Loucy (cell line): ENCODE measurements at regions not wholly inside any gene's neighbourhood (a gene's known extent, or its start where the extent isn't known, plus 50 kb on each side); places are given as distances from the start of the nearest gene placed in this dataset.

Experiments
- H2AFZ ChIP-seq: fragments of 200-600 bp; sonication (generic); 2 replicates; pipeline ENCODE4 v1.6.0; 2016; ENCODE audit warnings: antibody characterized with exemption, mild to moderate bottlenecking, low read length, moderate library complexity
- H3F3A ChIP-seq: fragments of 200-600 bp; 2 replicates; pipeline ENCODE4 v1.6.0; 2016; ENCODE audit warnings: antibody characterized with exemption, low read depth, mild to moderate bottlenecking
- H3K27me3 ChIP-seq: fragments of 200-600 bp; sonication (generic); 2 replicates; pipeline ENCODE4 v1.6.1; 2014; ENCODE audit warnings: low read length, mild to moderate bottlenecking; ENCODE audit not compliant: insufficient read depth, poor library complexity, severe bottlenecking
- H3K36me3 ChIP-seq: fragments of 200-600 bp; sonication (generic); 2 replicates; pipeline ENCODE4 v1.6.1; 2016; ENCODE audit warnings: low read length; ENCODE audit not compliant: insufficient read depth
- H3K4me1 ChIP-seq: fragments of 200-600 bp; sonication (generic); 2 replicates; pipeline ENCODE4 v1.5.1; 2014; ENCODE audit warnings: low read length, mild to moderate bottlenecking; ENCODE audit not compliant: insufficient read depth, poor library complexity, severe bottlenecking
- H3K4me2 ChIP-seq: fragments of 200-600 bp; sonication (generic); 2 replicates; pipeline ENCODE4 v1.6.0; 2014; ENCODE audit warnings: antibody characterized with exemption, low read length, low read depth, mild to moderate bottlenecking; ENCODE audit not compliant: poor library complexity, severe bottlenecking
- H3K4me3 ChIP-seq: fragments of 200-600 bp; sonication (generic); 2 replicates; pipeline ENCODE4 v1.5.1; 2014; ENCODE audit warnings: low read length, mild to moderate bottlenecking, mixed read lengths; ENCODE audit not compliant: poor library complexity, severe bottlenecking
- H3K79me2 ChIP-seq: fragments of 200-600 bp; sonication (generic); 2 replicates; pipeline ENCODE4 v1.6.1; 2014; ENCODE audit warnings: low read length; ENCODE audit not compliant: insufficient read depth
- H3K9ac ChIP-seq: fragments of 200-600 bp; sonication (generic); 2 replicates; pipeline ENCODE4 v1.6.0; 2014; ENCODE audit warnings: mild to moderate bottlenecking, low read depth, low read length, moderate library complexity; ENCODE audit not compliant: poor library complexity, severe bottlenecking
- H3K9me2 ChIP-seq: fragments of 200-600 bp; sonication (generic); replicated peaks from 2 replicates; pipeline ENCODE4 v1.6.1; 2016; ENCODE audit warnings: low read depth, low read length, mixed read lengths
- H3K9me3 ChIP-seq: fragments of 200-600 bp; sonication (generic); 2 replicates; pipeline ENCODE4 v1.6.1; 2014; ENCODE audit warnings: mild to moderate bottlenecking, antibody characterized with exemption, low read length, low read depth; ENCODE audit not compliant: insufficient read depth
- H4K20me1 ChIP-seq: fragments of 200-600 bp; sonication (generic); 2 replicates; pipeline ENCODE4 v1.6.0; 2014; ENCODE audit warnings: antibody characterized with exemption, low read length, mild to moderate bottlenecking; ENCODE audit not compliant: insufficient read depth, poor library complexity, severe bottlenecking
- CTCF ChIP-seq: fragments of 200-600 bp; sonication (generic); conservative IDR thresholded peaks from 2 replicates; pipeline ENCODE4 v1.5.1; 2014; ENCODE audit warnings: mild to moderate bottlenecking, antibody characterized with exemption, low read length
- EZH2phosphoT487 ChIP-seq: fragments of 200-600 bp; IDR thresholded peaks from 2 replicates; pipeline ENCODE4 v1.6.1; 2018; ENCODE audit warnings: antibody characterized with exemption, mild to moderate bottlenecking, moderate library complexity, borderline replicate concordance

GRCh38 chr2:58866946-58867345, 625.8 kb upstream of the FANCL start:
- Histone ChIP-seq H3K27me3 (no peaks in the 10 kb centered on the region), H2AFZ (no peak overlapping the region), H4K20me1 (peaks cover 3% of the 10 kb centered on the region), H3K9me3 (no peaks in the 10 kb centered on the region), H3K79me2 (no peaks in the 10 kb centered on the region), H3K36me3 (no peaks in the 10 kb centered on the region), H3K9me2 (no peaks in the 10 kb centered on the region), H3K4me2 (no peak overlapping the region), H3K9ac (no peak overlapping the region), H3K4me3 (no peak overlapping the region), H3K4me1 (peaks cover 22% of the 10 kb centered on the region), H3F3A (0 out of 2 replicates have a peak, but pooled peaks cover 2% of the 10 kb centered on the region)
- TF ChIP-seq EZH2phosphoT487 (no peak), CTCF (no peak)

GRCh38 chr2:58866527-58866926, 625.4 kb upstream of the FANCL start:
- Histone ChIP-seq H3K9me2 (no peaks in the 10 kb centered on the region), H3K36me3 (no peaks in the 10 kb centered on the region), H3F3A (0 out of 2 replicates have a peak, but pooled peaks cover 2% of the 10 kb centered on the region), H3K4me3 (no peak overlapping the region), H3K4me1 (peaks cover 22% of the 10 kb centered on the region), H3K79me2 (no peaks in the 10 kb centered on the region), H3K9me3 (no peaks in the 10 kb centered on the region), H2AFZ (no peak overlapping the region), H3K27me3 (no peaks in the 10 kb centered on the region), H3K4me2 (peak overlapping the region; percentile 28), H4K20me1 (peaks cover 3% of the 10 kb centered on the region), H3K9ac (no peak overlapping the region)
- TF ChIP-seq CTCF (no peak), EZH2phosphoT487 (no peak)

GRCh38 chr2:58866040-58866439, 624.9 kb upstream of the FANCL start:
- H3K4me1 ChIP-seq, result peaks cover 22% of the 10 kb centered on the region
- H3K4me3 ChIP-seq, result peak overlapping the region; percentile 29
- H3K4me2 ChIP-seq, result peak overlapping the region; percentile 55
- H4K20me1 ChIP-seq, result peaks cover 3% of the 10 kb centered on the region
- no peaks in the 10 kb centered on the region for H3K9me2 ChIP-seq
- H3K9ac ChIP-seq, result no peak overlapping the region
- no peak for TF ChIP-seq EZH2phosphoT487
- no peak for TF ChIP-seq CTCF
- no peaks in the 10 kb centered on the region for H3K79me2 ChIP-seq
- H3K9me3 ChIP-seq, result no peaks in the 10 kb centered on the region
- 0 out of 2 replicates have a peak, but pooled peaks cover 2% of the 10 kb centered on the region for H3F3A ChIP-seq
- no peak overlapping the region for H2AFZ ChIP-seq
- no peaks in the 10 kb centered on the region for H3K27me3 ChIP-seq
- H3K36me3 ChIP-seq, result no peaks in the 10 kb centered on the region
